Fibroblast of skin of right quadriceps (primary cell): ENCODE measurements at regions not wholly inside any gene's neighbourhood (a gene's known extent, or its start where the extent isn't known, plus 50 kb on each side); places are given as distances from the start of the nearest gene placed in this dataset.

Experiments used
- DNase-seq: peaks from one replicate; pipeline ENCODE4 v3.0.0-alpha.2; 2013

DNA sequence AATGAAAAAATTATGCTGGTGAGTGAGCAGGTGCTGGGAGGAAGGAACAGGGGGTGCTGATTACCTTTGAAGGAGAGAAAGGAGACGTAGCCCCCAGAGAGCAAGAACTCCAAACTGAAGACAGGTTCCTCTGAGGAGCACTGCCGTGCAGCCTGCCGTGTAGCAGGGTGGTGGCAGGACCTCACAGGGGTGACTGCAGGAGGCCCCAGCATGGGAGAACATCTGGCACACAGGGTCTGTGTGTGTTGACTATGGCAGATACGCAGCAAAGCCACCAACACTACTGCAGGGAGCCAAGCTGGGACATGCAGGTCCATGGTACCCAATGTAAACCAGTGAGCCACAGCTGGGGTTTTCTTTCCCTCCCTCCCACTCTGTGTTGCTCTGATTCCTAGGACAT lies 192.1 kb upstream of the PDE1C start:
- no peak for DNase-seq

DNA sequence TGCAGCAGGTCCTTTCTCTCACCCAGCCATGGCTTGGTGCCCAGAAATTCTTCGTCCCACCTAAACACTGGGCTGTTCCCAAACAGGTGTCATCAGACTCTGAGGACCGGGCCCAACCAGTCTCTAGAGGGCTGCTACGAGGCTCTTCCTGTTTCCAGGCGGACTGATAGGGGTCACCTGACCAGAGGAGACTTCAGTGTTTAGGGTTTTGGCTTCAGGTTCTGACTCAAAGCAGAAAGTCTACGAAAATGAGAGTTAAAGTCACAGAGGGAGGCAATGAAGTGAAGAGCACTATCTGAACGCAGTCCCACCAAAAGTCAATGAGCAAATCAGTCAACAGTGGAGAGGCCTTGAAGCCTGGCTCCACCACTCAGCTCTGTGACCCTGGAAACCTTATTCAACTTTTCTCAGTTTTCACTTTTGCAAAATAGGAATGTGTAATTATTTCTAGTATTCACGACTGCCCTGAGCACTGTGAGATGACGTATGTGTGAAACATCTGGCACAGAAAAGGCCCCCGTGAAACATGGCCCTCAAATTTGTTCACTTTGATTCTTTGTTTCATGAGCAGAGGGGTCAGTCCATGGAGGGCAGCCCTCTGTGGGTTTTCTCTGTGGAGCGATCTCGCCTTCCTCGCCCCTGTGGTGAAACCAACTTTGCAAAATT lies 189.9 kb upstream of the PDE1C start:
- DNase-seq = no peak

DNA sequence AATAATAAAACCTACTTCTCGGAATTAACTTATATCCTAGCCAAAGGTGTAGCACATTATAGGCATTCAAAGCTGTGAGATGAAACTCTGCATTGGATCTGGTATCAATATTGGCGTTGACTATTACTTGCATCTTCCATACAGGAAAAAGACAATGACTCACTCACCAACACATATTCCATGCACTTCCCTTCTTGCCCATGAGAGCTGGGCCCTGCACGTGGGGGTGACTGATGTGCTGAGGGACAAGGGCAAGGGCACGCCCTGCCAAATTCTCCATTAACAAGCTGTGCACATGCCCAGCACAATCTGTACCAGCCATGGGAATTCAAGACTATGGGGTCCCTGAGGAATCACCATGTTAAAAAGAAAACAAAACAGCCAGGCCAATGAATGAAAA lies 188.1 kb upstream of the PDE1C start:
- no peak for DNase-seq

DNA sequence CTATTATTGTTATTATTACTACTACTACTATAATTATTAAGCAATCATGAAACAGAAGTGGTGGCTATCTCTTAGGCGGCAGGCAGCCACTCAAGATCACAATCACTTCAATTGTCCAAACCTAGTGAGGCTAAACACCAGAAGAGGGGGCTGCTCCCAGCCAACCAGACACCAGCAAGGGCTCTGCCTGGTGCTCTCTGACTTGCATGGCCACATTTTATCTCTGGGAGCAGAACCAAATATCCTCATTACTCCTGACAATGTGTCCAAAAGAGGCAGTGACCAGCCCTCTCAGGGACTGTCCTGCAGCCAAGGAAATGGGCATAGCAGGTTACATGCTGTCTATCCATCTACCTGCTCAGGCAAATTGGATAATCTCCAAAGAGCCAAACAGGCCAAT lies 187.4 kb upstream of the PDE1C start:
- no peak for DNase-seq

DNA sequence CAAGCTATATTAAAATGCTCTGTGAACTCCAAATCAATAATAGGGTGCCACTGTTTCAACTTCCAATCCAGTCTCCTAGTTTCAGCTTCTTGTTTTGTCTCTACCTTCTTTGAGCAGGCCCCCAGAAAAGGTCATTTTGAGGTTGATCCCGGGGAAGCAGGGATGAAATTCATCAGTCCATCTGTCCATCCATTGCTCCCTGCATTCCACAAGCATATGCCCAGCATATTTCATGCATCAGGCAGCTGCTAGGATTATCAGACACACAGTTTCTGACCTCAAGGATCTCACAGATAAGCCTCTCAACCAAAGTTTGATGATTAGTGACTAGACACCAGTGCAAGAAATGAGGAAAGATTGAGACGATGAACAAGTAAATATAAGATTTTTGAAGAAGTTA lies 186.6 kb upstream of the PDE1C start:
- DNase-seq = no peak

DNA sequence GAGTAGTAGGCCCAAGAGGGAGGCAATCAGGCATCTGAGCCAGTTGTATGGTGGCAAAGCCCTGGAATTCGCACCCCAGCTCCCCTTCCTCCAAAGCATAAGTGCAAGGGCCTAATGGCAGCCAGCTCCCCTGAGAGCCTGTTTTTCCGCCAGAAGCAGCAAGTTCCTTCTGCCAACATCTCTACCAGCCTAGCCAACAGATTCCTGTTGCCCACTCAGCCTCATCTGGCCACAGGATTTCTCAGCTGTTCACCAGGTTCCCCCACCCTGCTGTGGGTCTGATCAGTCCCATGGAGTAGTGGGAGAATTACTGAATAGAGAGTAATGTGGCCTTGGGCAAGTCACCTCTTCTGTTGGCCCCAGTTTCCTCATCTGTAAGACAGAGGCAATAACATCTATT lies 186.2 kb upstream of the PDE1C start:
- no peak for DNase-seq

DNA sequence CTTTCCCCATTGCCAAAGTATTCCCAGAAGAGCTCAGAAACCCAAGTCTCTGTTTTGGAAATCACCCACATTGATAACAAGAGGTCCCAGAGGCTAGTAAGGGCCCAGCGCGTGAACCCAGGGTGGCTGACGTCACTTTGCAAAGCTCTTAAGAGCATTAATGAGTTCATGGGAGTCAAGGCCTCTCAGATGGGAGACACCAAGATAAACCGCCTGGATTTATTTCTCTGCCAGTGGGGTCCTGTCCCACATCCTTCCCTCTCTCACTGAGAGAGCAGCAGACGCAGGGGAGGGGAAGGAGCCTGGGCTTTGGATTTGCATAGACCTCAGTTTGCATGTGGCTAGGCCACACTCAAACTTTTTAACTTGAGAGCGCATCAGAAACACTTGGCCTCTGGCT lies 184.8 kb upstream of the PDE1C start:
- DNase-seq = no peak

DNA sequence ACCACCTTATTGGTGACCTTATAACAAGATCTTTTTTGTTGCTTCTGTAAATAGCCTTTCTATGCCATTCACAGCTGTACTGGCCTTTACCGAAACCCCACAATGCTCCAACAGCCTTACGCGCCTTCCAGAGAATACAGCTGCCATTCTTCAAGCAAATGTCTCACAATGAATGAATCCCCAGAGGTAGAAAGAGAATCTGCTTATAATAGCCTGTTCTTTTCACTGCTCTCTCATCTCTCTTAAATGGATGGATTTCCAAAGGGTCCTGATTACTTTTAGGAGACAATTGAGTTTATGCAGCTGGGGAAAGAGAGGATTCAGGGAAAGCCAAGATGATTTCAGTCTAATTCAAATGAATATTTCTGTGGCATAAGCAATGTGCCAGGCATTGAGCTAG lies 183.1 kb upstream of the PDE1C start:
- no peak for DNase-seq

DNA sequence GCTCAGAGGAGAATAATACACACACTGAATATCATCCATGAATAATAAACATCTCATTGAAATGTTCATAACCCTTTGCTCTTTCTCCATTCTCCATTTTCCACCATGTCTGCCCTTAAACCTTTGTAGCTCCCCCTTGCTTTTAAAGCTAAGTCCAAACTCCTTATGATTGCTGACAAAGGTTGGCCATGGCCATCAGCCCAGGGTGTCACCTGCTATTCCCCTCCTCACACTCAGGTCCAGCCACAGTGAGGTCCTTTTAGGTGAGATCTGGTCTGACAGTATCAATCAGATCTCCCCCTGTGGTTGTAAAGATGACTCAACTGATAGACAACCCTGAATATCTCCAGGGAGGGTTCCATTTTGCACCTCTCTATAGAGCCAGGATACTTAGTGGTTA lies 181.5 kb upstream of the PDE1C start:
- no peak for DNase-seq

DNA sequence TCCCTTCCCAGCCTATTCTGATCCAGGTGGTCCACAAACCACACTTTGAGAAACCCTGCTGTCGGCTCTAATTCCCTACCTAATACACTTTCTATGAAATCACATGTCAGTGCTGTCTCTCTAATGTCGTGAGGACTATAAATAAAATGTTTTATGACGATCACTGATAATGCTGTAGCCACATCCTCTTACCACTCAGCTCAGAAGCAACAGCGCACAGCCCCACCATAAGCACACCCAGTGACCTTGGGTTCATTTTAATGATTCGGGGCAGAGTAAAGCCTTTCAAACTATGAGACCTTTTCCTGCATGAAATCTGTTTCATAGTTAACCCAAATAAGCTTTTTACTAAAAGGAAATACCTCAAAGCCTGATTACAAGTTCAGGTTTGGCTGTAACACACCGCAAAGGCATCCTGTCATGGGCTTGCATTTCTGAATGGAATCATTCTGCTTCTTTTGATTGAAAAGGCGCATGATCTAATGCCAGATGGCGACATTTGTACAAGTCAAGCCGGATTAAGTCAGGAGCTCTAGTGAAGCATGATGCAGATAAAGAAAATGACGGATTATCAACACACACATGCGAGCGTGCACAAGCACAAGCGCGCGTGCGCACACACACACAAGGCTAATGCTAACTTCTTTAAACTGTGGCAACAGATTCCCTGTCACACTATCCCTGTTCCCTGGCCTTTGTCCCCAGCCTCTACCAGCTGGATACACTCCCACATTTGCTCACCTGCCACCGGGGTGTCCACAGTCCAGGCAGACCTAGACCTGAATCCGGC lies 180.5 kb upstream of the PDE1C start:
- DNase-seq = no peak

DNA sequence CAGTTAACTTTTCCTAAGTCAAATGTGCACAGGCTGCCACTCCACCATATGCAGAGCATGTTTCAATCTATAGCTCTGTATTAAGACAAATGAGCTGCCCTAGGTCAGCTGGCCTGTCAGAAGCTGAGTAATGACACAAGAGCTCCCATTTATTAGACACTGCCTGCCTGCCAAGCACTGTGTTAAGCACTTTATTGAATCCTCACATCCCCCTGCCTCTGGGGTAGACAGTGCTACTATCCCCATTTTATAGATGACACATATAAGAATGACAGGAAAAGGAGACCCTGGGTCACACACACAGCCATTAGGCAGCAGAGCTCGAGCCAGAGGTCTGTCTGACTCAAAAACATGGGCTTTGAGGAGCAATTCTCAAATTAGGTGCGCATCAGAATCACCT lies 179.8 kb upstream of the PDE1C start:
- no peak for DNase-seq

DNA sequence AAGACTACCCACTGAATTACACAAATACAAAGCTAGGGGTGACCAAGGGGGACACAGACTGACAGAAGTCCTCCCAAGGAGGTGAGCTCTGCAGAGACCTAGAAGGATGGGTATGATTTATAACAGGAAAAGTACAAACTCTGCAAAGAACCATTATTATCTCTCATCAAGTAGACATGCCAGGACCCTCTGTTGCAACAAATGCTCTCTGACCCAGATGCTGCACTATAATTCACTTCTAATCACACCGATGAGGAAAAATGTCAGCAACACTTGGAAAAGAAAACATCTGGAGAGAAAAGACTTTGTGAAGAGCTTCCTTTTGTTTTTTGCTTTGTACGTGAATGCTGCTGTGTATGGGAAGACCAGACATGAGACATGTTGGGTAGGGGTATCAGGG lies 178.3 kb upstream of the PDE1C start:
- DNase-seq = no peak

DNA sequence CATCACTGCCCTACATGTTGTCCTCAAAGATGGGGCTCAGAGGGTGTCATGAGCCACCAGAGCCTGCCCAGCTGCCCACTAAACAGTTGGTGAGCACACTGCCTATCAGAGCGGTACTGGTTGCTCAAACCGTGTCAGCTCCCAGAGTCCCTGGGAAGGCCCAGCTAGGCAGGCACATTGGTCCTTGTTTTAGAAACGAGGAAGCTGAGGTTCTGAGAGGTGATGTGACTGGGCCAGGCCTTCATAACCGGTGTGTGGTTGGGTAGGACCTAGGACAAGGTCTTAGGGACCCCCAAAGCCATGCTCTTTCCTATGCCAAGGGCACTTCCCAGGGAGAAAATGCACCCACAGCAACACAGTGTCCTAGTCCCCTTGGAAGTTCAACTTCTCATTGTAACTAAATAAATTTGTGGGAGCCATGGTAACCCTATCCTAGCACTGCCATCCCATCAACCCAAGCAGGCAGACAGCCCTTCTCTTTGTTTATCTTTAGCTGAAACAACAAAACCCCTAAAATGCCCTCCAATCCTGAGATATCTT lies 174.7 kb upstream of the PDE1C start:
- no peak for DNase-seq

DNA sequence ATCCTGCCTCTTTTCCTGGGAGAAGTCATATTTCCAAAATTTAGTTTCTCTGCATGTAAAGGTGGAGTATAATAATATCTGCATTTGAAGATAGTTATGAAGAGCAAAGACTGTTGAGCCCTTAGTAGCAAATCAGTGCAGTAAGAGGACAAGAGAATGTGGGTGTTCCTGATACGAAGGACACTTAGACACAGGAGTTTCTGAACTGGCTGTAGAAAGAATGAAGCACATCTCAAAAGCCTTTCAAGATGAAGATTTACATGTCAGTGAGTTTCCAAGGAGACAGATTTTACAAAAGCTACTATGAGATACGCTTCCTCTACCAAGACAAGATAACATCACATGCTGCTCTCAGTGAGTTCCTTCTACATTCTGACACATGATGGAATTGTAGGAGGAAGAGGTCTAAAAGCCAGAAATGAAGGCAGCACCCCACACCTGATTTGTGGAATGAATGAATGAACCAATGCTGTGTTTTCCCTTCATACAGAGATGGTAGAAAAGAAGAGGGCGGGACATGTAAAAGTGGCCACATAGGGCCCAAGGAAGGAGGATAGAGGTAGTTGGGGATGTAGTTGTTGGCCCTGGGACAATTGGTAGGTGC lies 173.6 kb upstream of the PDE1C start:
- DNase-seq = no peak

DNA sequence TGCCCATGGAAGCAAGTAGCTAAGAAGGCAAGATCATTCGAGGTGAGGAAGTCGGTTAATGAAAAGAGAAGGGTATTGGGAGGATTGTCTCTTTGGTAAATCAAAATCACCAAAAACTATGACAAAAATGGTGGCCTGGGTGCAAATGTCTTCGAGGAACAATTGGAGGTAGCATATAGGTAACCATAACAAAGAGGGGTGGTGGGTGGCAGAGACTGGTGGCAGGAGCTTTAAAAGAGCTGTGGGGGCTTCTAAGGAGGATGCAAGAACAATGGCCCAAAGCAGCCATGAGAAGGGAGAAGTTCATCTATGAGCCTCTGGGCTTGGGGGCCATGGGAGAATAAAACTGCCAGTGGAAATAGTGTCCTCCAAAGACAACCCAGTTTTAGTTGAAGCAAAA lies 172.2 kb upstream of the PDE1C start:
- no peak for DNase-seq

DNA sequence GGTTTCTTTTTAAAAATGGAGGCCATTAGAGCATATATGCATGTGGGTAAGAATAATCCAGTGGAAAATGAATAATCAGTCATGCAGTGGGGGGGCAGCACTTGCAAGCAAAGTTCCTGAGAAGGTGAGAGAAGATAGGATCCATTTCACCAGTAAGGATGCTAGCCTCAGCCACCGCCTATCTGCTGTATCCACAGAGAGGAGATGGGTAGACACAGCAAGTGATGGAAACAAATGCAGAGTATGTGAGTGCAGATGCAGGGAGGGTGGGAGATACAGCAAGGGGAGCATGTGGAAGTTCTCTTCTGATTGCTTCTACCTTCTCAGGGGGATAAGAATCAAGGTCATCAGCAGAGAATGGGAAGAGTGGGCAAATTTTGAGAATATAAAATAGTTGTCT lies 171.4 kb upstream of the PDE1C start:
- DNase-seq = no peak

DNA sequence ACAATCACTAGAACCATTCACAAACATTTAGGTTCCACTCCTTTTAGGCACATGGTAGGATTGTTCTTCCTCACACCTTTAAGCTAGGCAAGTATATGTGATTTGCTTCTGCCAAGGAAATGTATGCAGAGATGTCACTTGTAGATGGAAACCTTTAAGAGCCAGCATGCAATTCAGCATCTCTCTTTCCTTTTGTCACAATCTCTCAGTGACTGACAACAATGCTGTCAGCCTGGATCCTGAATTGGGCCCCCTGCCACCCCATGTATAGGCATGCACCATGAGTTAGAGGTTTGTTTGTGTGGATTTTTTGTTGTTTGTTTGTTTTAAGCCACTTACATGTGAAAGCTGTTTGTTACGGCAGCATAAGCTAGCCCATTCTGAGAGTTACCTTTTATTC lies 169.6 kb upstream of the PDE1C start:
- DNase-seq = no peak

DNA sequence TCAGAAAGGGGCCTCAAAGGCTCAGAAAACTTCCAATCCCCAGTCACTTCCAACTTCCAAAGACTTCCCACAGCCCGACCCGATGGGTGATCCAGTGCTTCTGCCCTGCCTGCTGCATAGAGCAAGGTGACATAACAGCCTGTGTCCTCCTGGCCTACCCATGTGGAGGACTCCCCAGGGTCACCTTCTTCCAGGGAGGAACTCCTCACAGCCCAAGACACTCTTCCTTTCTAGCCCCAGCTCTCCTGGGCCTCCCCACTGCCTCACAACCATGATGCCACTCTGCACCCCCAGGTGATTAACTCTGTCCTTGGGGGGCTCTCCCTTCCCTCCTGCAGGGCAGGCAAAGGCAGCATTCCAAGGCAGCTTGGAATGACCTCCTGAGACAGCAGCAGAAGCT lies 158.4 kb upstream of the PDE1C start:
- DNase-seq = no peak

DNA sequence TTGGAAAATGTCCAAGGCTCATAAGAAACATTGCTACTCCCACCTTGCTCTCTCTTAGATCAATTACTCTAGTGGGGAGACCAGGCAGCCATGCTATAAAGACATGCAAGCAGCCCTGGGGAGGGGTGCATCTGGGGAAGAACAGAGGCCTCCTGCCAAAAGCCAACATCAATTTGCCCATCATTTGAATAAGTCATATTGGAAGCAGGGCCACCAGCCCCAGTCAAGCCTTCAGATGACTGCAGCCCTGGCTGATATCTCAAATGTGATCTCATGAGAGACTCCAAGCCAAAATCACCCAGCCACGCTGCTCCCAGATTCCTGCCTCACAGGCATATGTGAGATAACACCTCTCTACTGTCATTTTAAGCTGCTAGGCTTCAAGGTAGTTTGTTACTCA lies 157.5 kb upstream of the PDE1C start:
- no peak for DNase-seq

DNA sequence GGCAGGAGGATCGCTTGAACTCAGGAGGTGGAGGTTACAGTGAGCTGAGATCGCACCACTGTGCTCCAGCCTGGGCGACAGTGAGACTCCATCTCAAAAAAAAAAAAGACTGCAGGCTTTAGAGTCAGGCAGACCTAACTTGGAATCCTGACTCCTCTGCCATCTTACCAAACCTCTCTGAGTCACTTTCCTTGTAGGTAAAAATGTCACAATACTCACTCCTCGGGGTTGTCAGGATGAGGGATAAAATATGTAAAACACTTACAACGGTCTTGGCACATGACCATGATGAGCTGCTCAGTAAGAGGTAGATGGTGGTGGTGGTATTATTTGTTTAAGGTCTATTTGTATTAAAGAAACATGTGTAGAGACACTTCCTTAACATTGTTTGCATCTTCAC lies 154.1 kb upstream of the PDE1C start:
- no peak for DNase-seq

DNA sequence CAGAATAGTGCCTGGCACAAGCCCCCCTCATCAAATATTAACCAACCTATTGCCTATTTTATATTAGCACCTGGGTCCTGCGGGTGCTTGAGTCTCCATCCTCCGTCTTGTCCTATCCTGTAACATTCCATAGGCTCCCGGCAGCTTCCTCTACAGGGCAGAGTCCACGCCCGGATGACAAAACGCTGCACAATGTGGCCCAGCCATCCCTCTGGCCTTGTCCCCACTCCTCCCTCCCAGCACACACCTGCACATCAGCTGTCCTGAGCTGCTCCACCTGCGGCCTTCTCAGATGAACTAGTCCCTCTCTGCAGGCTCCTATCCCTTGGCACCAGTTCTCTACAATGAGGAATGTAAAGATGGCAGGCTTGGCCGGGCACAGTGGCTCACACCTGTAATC lies 153.5 kb upstream of the PDE1C start:
- no peak for DNase-seq

DNA sequence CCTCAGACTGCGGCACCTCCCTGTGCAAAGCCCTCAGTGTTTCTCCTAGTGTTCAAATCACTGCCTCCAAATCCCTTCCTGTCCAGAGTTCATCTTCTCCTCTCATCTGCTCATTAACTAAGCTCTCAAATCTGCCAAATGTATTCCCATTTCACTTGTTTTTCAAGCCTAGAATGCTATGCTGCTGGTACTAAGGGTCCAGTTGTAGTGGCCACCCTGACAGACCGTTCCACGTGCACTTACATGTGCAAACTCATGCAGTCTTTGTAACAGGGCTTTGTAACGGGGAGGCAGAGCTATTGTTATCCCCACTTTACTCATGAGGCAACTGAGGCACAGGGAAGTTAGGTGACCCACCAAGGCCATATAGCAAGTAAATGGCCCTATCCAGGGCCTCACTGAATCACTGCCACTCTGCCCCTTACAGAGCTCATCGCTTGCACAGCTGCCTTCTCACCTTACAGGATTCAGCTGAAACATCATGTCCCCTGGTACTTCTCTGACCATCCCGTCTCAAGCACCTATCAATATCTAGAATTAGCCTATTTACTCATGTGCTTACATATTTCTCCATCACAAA lies 153.0 kb upstream of the PDE1C start:
- no peak for DNase-seq

DNA sequence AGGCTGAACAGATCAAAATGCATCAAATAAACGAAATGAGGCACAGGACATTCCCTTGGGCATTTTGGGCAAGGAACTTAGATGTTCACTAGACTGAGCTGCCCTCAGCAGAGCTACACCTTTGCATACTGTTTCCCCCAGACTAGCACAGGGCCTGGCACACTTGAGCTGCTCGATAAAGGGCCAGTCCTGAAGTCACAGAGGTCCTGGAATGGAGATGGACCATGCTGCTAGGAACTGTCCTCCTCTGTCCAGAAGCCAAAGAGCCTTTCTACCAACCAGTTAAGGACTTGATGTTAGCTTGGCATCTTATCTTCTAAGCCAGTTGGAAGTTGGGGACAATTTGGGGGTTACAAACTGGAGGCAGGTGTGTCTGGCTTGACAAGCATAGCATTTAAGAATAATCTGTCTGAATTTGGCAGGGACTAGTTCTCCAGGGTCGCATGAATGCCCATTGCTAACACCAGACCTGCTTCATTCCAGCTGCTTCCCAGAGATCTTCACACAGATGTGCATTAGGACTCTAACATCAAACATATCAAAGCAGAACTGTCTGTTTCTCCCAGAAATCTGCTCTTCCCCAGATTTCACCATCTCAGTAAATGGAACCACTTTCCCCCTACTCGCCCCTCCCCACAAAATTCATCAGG lies 152.2 kb upstream of the PDE1C start:
- no peak for DNase-seq
